Testis (tissue), 2 donors: ENCODE measurements at regions not wholly inside any gene's neighbourhood (a gene's known extent, or its start where the extent isn't known, plus 50 kb on each side); places are given as distances from the start of the nearest gene placed in this dataset.

ENCODE experiments used
- DNase-seq: peaks from one replicate; pipeline ENCODE4 v3.0.0-alpha.2; 2019
- H3K27ac ChIP-seq, 2 donors: fragments of 200-600 bp; sonication (generic); one replicate each; pipeline ENCODE4 v1.5.1; 2019
- H3K27me3 ChIP-seq: fragments of 200-600 bp; sonication (generic); one replicate; pipeline ENCODE4 v1.5.1; 2019
- H3K36me3 ChIP-seq: fragments of 200-600 bp; sonication (generic); one replicate; pipeline ENCODE4 v1.5.1; 2017; ENCODE audit warnings: low read depth; ENCODE audit errors: missing control alignments
- H3K4me1 ChIP-seq: fragments of 200-600 bp; sonication (generic); one replicate; pipeline ENCODE4 v1.5.1; 2019
- H3K4me3 ChIP-seq, 2 donors: fragments of 200-600 bp; sonication (generic); one replicate each; pipeline ENCODE4 v1.5.1; 2017 to 2019
- H3K9me3 ChIP-seq: fragments of 200-600 bp; sonication (generic); one replicate; pipeline ENCODE4 v1.5.1; 2017
- POLR2A ChIP-seq: fragments of 450-650 bp; IDR thresholded peaks from one replicate; pipeline ENCODE4 v1.6.1; 2017; ENCODE audit warnings: antibody characterized with exemption, mild to moderate bottlenecking, moderate library complexity
- WGBS, 2 donors: methylation state at CpG; one replicate each; pipeline ENCODE4 v1.1.5; 2018; 5-methylcytosine and 5-hydroxymethylcytosine counted together
- intact Hi-C: fragments of 100-400 bp; cut with DNase I; formaldehyde crosslinking; loops from one replicate; pipeline ENCODE4 v1.15.1; 2023; ENCODE audit warnings: low total_unique reads
- TF ChIP-seq, protein P1 (sequence below), 3 experiments: fragments of 450-650 bp in 2 of 3; fragments of 200-600 bp in 1 of 3; sonication (generic) in 1 of 3; IDR thresholded peaks; one replicate each; pipeline ENCODE4 v1.5.1; 2016 to 2019; ENCODE audit warnings: antibody characterized with exemption in 3 of 3, mild to moderate bottlenecking in 2 of 3, moderate library complexity in 1 of 3

DNA sequence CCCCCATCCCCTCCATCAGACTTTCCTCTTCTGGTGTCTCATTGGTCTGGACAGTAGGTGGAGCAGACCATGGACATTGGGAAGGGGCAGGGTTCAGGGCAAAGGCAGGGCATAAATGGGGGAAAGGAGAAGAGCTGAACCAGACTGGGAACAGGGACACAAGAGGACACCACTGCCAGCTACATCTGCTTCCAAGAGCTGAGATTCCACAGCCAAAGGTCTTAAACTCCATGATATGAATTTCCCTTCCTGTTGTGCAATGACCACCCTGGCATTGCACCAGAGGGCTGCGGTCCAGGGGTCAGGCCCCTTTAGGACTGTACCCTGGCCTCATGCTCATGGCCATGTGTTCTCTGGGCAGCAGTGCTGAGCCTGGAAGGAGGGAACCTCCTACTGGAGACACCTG is 137.9 kb downstream of the MAFB start:
- 71 to 88% methylated on average over 1 of the region's 1 CpG for WGBS, 2 donors
- intact Hi-C loops = no loop called here
- no peak overlapping the region for H3K4me3 ChIP-seq
- TF ChIP-seq, protein P1, sequence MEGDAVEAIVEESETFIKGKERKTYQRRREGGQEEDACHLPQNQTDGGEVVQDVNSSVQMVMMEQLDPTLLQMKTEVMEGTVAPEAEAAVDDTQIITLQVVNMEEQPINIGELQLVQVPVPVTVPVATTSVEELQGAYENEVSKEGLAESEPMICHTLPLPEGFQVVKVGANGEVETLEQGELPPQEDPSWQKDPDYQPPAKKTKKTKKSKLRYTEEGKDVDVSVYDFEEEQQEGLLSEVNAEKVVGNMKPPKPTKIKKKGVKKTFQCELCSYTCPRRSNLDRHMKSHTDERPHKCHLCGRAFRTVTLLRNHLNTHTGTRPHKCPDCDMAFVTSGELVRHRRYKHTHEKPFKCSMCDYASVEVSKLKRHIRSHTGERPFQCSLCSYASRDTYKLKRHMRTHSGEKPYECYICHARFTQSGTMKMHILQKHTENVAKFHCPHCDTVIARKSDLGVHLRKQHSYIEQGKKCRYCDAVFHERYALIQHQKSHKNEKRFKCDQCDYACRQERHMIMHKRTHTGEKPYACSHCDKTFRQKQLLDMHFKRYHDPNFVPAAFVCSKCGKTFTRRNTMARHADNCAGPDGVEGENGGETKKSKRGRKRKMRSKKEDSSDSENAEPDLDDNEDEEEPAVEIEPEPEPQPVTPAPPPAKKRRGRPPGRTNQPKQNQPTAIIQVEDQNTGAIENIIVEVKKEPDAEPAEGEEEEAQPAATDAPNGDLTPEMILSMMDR (IDR thresholded peaks at IDR 0.05) = no peak
- no peak for TF ChIP-seq POLR2A
- no peaks in the 10 kb centered on the region for H3K36me3 ChIP-seq
- H3K27ac ChIP-seq = no peak overlapping the region
- no peaks in the 10 kb centered on the region for H3K27me3 ChIP-seq
- DNase-seq = no peak
- H3K9me3 ChIP-seq = no peaks in the 10 kb centered on the region
- H3K4me1 ChIP-seq = no peaks in the 10 kb centered on the region

GRCh38 chr20:40547483-40548091 is 141.4 kb downstream of the MAFB start:
- no peaks in the 10 kb centered on the region for H3K4me1 ChIP-seq
- no peaks in the 10 kb centered on the region for H3K9me3 ChIP-seq
- no peak for DNase-seq
- 49 to 52% methylated on average over 2 of the region's 2 CpGs for WGBS, 2 donors
- TF ChIP-seq POLR2A = no peak
- TF ChIP-seq, protein P1 (IDR thresholded peaks at IDR 0.05) = no peak
- no peak overlapping the region for H3K27ac ChIP-seq
- intact Hi-C loops = no loop called here
- no peaks in the 10 kb centered on the region for H3K27me3 ChIP-seq
- no peaks in the 10 kb centered on the region for H3K36me3 ChIP-seq
- H3K4me3 ChIP-seq = no peak overlapping the region

DNA sequence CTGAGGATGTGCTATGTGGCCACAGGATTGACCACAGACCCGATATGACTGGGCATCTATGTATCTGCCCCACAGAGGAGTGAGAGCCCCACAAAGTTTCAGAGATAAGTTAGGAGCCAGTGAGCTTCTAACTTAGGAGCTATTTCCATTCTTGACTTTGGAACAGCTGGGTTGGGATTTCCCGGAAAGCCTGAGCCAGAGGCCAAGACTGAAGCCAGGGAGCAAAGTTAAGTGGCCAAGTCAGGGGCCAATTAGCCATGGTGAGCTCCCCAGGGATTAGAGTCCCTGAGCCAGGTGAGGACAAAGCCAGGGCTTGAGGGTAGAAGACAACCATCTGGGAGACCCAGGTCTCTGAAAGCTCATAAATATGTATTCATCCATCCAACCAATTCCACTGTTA is 143.6 kb downstream of the MAFB start:
- Histone ChIP-seq H3K36me3 (no peaks in the 10 kb centered on the region), H3K4me3 (no peak overlapping the region), H3K27me3 (no peaks in the 10 kb centered on the region), H3K27ac (no peak overlapping the region), H3K4me1 (no peaks in the 10 kb centered on the region), H3K9me3 (no peaks in the 10 kb centered on the region)
- intact Hi-C loops = no loop called here
- WGBS, 2 donors = 82 to 92% methylated on average over 2 of the region's 2 CpGs
- DNase-seq = no peak
- TF ChIP-seq, protein P1 (IDR thresholded peaks at IDR 0.05) = no peak
- TF ChIP-seq POLR2A = no peak

DNA sequence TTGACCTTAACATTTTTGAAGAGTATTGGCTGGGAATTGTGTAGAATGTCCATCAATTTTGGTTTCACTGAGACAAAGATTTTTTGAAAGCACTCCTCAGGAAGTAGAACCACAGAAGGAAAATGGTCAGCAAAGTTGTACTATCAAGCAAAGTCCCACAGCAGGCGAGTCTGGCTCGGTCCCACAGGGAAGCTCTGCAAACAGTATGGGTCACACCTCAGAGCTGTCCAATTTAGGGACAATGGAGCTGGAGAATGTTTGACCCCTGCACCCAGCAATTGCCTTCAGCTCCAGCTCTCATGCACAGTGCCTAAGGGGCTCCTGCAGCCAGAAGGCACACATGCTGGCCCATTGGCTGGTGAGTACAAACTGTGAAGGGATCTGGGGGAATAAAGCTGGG is 147.0 kb downstream of the MAFB start:
- H3K4me1 ChIP-seq = no peaks in the 10 kb centered on the region
- DNase-seq = no peak
- H3K9me3 ChIP-seq = no peaks in the 10 kb centered on the region
- H3K4me3 ChIP-seq = no peak overlapping the region
- no peaks in the 10 kb centered on the region for H3K27me3 ChIP-seq
- H3K36me3 ChIP-seq = no peaks in the 10 kb centered on the region
- WGBS, 2 donors = 98 to 100% methylated on average over 2 of the region's 2 CpGs
- TF ChIP-seq, protein P1 (IDR thresholded peaks at IDR 0.05) = no peak
- no peak for TF ChIP-seq POLR2A
- intact Hi-C loops = no loop called here
- no peak overlapping the region for H3K27ac ChIP-seq

DNA sequence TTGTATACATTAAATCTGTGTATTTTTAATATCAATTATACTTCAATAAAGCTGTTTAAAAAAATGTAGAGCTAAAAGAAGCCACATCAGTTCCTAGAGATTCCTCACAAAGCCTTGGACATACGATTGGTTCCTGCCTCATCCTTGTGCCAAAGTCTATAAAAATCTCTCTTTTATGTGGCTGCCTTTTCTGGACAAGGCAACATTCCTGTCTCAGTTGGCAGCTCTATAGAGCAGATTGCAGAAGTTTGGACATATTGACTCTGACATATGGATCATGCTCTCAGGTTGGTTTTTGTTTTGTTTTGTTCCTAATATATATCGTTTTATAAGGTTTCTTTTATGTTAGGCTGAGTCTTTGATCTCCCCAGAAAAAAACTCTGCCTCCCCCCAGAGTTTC is 148.9 kb downstream of the MAFB start:
- DNase-seq = no peak
- TF ChIP-seq, protein P1 (IDR thresholded peaks at IDR 0.05) = no peak
- no peak for TF ChIP-seq POLR2A
- 42 to 54% methylated on average over 2 of the region's 2 CpGs for WGBS, 2 donors
- H3K4me1 ChIP-seq = no peaks in the 10 kb centered on the region
- intact Hi-C loops = no loop called here
- H3K27ac ChIP-seq = no peak overlapping the region
- H3K9me3 ChIP-seq = no peaks in the 10 kb centered on the region
- H3K27me3 ChIP-seq = no peaks in the 10 kb centered on the region
- H3K4me3 ChIP-seq = no peak overlapping the region
- H3K36me3 ChIP-seq = no peaks in the 10 kb centered on the region
